HL-60 (cell line): ENCODE measurements at regions not wholly inside any gene's neighbourhood (a gene's known extent, or its start where the extent isn't known, plus 50 kb on each side); places are given as distances from the start of the nearest gene placed in this dataset.

Experiments
- DNase-seq, 2 experiments: peaks; one replicate each; pipeline ENCODE4 v3.0.0-alpha.2; 2010 to 2020; ENCODE audit warnings: low read depth in 1 of 2, low spot score in 1 of 2
- H3K27ac ChIP-seq: fragments of 250-450 bp; sonication (Bioruptor Pico); replicated peaks from 2 replicates; pipeline ENCODE4 v1.5.1; 2020; ENCODE audit warnings: mild to moderate bottlenecking, moderate library complexity
- H3K27me3 ChIP-seq: fragments of 250-450 bp; sonication (Bioruptor Pico); 2 replicates; pipeline ENCODE4 v1.5.1; 2021; ENCODE audit warnings: mild to moderate bottlenecking, moderate library complexity; ENCODE audit not compliant: insufficient read depth, poor library complexity, severe bottlenecking
- H3K4me3 ChIP-seq: replicated peaks from 2 replicates; pipeline ENCODE4 v1.5.1; 2011; ENCODE audit warnings: mild to moderate bottlenecking, control low read depth, low read length; ENCODE audit not compliant: insufficient read depth
- GABPA ChIP-seq: IDR thresholded peaks from 2 replicates; pipeline ENCODE4 v1.6.1; 2012; ENCODE audit warnings: low read depth
- POLR2AphosphoS5 ChIP-seq: IDR thresholded peaks from 2 replicates; pipeline ENCODE4 v1.6.1; 2012; ENCODE audit warnings: low read depth
- REST ChIP-seq: IDR thresholded peaks from 2 replicates; pipeline ENCODE4 v1.6.1; 2012; ENCODE audit warnings: low read depth; ENCODE audit not compliant: insufficient replicate concordance
- SPI1 ChIP-seq: IDR thresholded peaks from 2 replicates; pipeline ENCODE4 v1.6.1; 2012; ENCODE audit warnings: low read depth, mild to moderate bottlenecking, borderline replicate concordance
- TF ChIP-seq, protein P1 (sequence below): IDR thresholded peaks from one replicate; pipeline ENCODE4 v1.5.1; 2011; ENCODE audit warnings: low read length, control low read depth, inconsistent platforms; ENCODE audit not compliant: insufficient read depth

GRCh38 chr2:217706513-217706912 is 296.3 kb downstream of the TNS1 start:
- no peak for DNase-seq
- Histone ChIP-seq H3K27me3 (peaks cover 7% of the 10 kb centered on the region), H3K27ac (no peak overlapping the region), H3K4me3 (no peak overlapping the region)
- no peak for TF ChIP-seq REST
- TF ChIP-seq, protein P1, sequence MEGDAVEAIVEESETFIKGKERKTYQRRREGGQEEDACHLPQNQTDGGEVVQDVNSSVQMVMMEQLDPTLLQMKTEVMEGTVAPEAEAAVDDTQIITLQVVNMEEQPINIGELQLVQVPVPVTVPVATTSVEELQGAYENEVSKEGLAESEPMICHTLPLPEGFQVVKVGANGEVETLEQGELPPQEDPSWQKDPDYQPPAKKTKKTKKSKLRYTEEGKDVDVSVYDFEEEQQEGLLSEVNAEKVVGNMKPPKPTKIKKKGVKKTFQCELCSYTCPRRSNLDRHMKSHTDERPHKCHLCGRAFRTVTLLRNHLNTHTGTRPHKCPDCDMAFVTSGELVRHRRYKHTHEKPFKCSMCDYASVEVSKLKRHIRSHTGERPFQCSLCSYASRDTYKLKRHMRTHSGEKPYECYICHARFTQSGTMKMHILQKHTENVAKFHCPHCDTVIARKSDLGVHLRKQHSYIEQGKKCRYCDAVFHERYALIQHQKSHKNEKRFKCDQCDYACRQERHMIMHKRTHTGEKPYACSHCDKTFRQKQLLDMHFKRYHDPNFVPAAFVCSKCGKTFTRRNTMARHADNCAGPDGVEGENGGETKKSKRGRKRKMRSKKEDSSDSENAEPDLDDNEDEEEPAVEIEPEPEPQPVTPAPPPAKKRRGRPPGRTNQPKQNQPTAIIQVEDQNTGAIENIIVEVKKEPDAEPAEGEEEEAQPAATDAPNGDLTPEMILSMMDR: no peak
- TF ChIP-seq POLR2AphosphoS5: no peak
- TF ChIP-seq GABPA: no peak
- TF ChIP-seq SPI1: no peak

- Histone ChIP-seq H3K4me3 (no peak overlapping the region), H3K27ac (no peak overlapping the region), H3K27me3 (peaks cover 7% of the 10 kb centered on the region)
- TF ChIP-seq REST (no peak), GABPA (no peak), POLR2AphosphoS5 (no peak), SPI1 (no peak)
- TF ChIP-seq, protein P1: no peak
- DNase-seq: no peak
These were observed 296.7 kb downstream of the TNS1 start for GRCh38 chr2:217706095-217706494.

GRCh38 chr2:217705461-217705860 is 297.3 kb downstream of the TNS1 start:
- TF ChIP-seq REST (no peak), POLR2AphosphoS5 (no peak), GABPA (no peak), SPI1 (no peak)
- TF ChIP-seq, protein P1: no peak
- Histone ChIP-seq H3K27ac (no peak overlapping the region), H3K27me3 (peaks cover 7% of the 10 kb centered on the region), H3K4me3 (no peak overlapping the region)
- DNase-seq: no peak
